ENCODE measurements at regions not wholly inside any gene's neighbourhood (a gene's known extent, or its start where the extent isn't known, plus 50 kb on each side); places are given as distances from the start of the nearest gene placed in this dataset.

- TF ChIP-seq POLR2AphosphoS5 (IDR thresholded peaks at IDR 0.05; ENCODE audit: low read depth) (no peak), CTCF (IDR thresholded peaks at IDR 0.05; ENCODE audit: insufficient read depth, low read length) (no peak), REST (IDR thresholded peaks at IDR 0.05; ENCODE audit: insufficient replicate concordance, low read depth) (no peak), SPI1 (IDR thresholded peaks at IDR 0.05; ENCODE audit: borderline replicate concordance, low read depth) (no peak)
- no peak overlapping the region for H3K27ac ChIP-seq (replicated peaks)
- no peak for DNase-seq (ENCODE audit: low read depth in 1 of 2, low spot score in 1 of 2)
Observed at GRCh38 chr2:78065366-78065765, 543.2 kb upstream of the LRRTM4 start.

GRCh38 chr2:78068808-78069207, 546.6 kb upstream of the LRRTM4 start:
- no peak overlapping the region for H3K27ac ChIP-seq (replicated peaks)
- DNase-seq (ENCODE audit: low read depth in 1 of 2, low spot score in 1 of 2), result no peak
- TF ChIP-seq SPI1 (IDR thresholded peaks at IDR 0.05; ENCODE audit: borderline replicate concordance, low read depth) (no peak), POLR2AphosphoS5 (IDR thresholded peaks at IDR 0.05; ENCODE audit: low read depth) (no peak), REST (IDR thresholded peaks at IDR 0.05; ENCODE audit: insufficient replicate concordance, low read depth) (no peak), GABPA (IDR thresholded peaks at IDR 0.05; ENCODE audit: low read depth) (no peak), CTCF (IDR thresholded peaks at IDR 0.05; ENCODE audit: insufficient read depth, low read length) (no peak)
- no peak overlapping the region for H3K4me3 ChIP-seq (replicated peaks; ENCODE audit: insufficient read depth, low read length)
- H3K27me3 ChIP-seq (ENCODE audit: insufficient read depth, poor library complexity, severe bottlenecking), result no peaks in the 10 kb centered on the region

More at GRCh38 chr2:78065366-78065765, 543.2 kb upstream of the LRRTM4 start:
- H3K4me3 ChIP-seq (replicated peaks; ENCODE audit: insufficient read depth, low read length), result no peak overlapping the region
- no peaks in the 10 kb centered on the region for H3K27me3 ChIP-seq (ENCODE audit: insufficient read depth, poor library complexity, severe bottlenecking)

- no peak for DNase-seq (ENCODE audit: low read depth in 1 of 2, low spot score in 1 of 2)
- no peak overlapping the region for H3K27ac ChIP-seq (replicated peaks)
- H3K27me3 ChIP-seq (ENCODE audit: insufficient read depth, poor library complexity, severe bottlenecking), result no peaks in the 10 kb centered on the region
- no peak for TF ChIP-seq SPI1 (IDR thresholded peaks at IDR 0.05; ENCODE audit: borderline replicate concordance, low read depth)
- TF ChIP-seq REST (IDR thresholded peaks at IDR 0.05; ENCODE audit: insufficient replicate concordance, low read depth), result no peak
- TF ChIP-seq POLR2AphosphoS5 (IDR thresholded peaks at IDR 0.05; ENCODE audit: low read depth), result no peak
- no peak for TF ChIP-seq GABPA (IDR thresholded peaks at IDR 0.05; ENCODE audit: low read depth)
- TF ChIP-seq CTCF (IDR thresholded peaks at IDR 0.05; ENCODE audit: insufficient read depth, low read length), result no peak
- no peak overlapping the region for H3K4me3 ChIP-seq (replicated peaks; ENCODE audit: insufficient read depth, low read length)
Observed at GRCh38 chr2:78070693-78071092, 548.5 kb upstream of the LRRTM4 start.
